Pons (tissue), 1 donor: ENCODE measurements at regions not wholly inside any gene's neighbourhood (a gene's known extent, or its start where the extent isn't known, plus 50 kb on each side); places are given as distances from the start of the nearest gene placed in this dataset.
"Not testable (repeated sequence)": the region's sequence is repeated elsewhere in the genome, so short reads cannot be mapped to it uniquely, and the experiment has no call there.

Source experiments
- DNase-seq: peaks from one replicate; pipeline ENCODE4 v3.0.0-alpha.2; 2016; ENCODE audit warnings: low spot score

DNA sequence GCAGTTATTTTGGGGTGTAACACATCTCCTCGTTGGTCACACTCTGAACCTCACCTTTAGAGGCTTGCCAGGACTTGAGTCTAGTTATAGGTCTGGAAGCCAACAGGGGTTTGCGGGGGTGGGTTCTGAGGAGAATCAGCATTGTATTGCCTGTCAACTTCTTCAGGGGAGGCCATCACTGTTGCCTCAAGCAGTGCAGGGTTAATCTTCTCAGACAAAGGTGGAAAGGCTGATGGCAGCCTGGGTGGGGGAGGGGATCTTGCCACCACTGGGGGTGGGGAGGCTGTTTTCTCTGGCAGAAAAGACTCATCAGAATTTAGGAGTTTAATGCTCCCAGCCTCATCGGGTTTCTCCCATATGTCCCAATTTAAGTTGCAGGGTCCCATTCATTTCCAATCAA lies 387.8 kb downstream of the PRR32 start:
- DNase-seq = no peak

DNA sequence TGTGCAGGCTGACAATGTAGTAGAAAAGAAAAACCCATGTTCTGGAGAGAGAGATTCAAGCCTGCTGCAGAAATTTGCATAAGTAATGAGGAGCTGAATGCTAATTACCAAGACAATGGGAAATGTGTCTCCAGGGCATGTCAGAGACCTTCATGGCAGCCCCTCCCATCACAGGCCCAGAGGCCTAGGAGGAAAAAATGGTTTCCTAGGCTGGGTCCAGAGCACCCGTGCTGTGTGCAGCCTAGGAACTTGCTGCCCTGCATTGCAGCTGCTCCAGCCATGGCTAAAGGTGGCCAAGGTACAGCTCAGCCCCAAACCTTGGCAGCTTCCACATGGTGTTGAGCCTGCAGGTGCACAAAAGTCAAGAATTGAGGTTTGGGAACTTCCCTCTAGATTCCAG lies 402.3 kb downstream of the PRR32 start:
- not testable (repeated sequence) for DNase-seq

DNA sequence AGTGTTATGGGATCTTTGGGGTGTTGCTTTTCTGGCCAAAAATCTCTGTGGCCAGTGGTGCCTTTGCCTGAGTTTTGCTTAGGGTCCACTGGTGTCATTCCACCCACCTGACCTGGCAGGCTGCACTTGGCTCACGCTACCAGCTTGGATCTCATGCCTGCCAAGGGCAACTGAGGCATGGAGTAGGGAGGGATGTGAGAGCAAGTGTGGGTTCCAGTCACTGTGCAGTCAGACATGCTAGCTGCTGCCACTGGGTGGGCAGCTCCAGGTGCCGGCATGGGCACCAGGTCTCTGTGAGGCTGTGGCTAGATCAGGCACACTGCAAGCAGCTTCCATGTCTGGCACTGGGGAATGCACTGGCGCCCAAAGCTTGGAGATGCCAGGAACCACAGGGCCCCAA lies 424.1 kb downstream of the PRR32 start:
- DNase-seq = no peak

DNA sequence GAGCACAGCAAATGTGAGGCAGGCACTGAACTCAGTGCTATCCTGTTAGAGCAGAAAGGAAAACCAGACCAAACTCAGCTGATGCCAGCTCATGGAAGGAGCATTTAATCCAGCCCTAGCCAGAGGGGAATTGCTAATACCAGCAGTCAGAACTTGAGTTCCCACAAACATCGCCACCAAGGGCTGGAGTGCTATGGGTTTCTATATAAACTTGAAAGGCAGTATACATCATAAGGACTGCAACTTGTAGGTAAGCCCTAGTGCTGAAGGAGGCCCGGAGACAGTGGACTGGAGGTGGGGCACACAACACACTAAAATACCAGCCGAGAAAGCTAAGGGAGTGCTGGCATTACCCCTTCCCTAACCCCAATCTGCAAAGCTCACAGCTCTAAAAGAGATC lies 440.2 kb downstream of the PRR32 start:
- DNase-seq = no peak

DNA sequence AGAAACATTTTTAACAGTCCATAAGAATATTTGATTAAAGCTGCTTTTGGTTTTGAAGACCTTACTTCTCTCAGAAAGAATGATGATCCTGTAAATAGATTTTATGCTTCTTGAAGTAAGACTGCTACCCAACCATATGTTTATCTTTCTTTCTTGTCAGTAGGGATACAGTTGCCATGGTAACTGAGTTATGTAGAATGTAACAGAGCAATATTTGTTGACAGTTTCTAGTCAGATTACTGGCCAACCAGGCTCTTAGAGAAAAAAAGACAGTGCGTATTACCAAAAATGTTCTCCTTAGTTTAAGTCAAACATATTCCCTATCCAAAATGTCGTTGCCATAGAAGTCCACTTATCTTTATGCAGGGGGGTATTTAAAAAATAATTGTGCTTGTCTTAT lies 456.8 kb downstream of the PRR32 start:
- DNase-seq = no peak

DNA sequence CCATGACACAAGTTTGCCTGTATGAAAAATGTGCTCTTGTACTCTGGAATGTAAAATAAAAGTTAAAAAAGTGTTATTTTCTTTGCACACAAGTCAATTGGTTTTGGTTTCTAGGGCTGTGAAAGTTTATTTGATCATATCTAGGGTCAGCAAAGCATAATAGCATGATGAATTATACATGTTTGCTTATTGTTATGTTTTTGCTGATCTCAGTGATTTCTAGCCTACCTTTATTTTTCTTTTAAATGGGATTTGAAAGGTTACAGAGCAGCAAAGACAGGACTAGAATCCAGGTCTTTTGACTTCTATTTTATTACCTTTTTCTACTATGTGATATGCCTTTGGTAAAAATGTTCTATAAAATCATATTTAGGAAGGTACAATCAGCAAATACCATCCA lies 481.0 kb downstream of the PRR32 start:
- DNase-seq = no peak

DNA sequence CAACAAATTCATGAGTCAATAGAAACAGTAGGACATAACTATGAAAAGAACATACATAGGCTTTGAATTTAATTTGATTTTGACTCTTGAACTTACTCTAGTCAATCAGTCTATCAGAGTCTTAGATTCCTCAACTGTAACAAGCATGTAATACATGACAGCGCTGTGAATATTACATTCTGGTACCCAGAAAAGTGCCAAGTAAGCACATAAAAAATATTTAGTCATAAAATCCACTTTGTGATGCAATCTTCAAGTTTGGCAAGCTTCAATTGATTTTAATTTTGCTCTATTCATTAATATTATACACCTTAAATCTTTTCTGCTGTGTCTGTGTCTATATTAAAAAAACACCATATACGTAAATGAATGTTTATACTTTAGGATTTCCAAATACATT lies 483.3 kb downstream of the PRR32 start:
- DNase-seq = no peak

DNA sequence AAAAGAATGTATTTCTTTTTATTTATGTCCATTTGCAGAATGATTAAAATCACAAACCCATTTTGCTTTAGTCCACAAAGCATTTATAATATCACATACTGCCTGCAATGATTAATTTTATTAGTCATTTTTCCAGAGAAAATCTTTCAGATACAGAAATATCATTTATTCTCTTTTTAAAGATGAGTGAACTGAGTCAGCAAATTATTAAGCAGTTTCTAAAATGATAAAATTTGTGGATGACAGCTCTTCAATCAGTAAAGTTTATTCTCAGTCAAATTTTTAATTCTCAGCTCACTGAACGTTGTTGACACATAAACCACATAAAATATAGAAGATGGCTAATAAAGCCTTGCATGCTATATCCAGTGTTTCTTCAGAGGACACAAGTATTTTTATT lies 485.5 kb downstream of the PRR32 start:
- no peak for DNase-seq

DNA sequence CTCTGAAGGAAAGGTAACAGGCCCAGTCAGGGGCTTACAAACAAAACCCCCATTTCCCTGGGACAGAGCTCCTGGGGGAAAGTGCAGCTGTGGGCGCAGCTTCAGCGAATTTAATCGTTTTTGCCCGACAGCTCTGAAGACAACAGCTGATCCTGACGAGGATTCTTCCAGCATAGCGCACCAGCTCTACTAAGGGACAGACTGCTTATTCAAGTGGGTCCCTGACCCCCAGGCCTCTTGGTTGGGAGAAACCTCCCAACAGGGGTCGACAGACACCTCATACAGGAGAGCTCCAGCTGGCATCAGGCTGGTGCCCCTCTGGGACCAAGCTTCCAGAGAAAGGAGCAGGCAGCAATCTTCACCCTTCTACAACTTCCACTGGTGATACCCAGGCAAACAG lies 486.7 kb downstream of the PRR32 start:
- no peak for DNase-seq

DNA sequence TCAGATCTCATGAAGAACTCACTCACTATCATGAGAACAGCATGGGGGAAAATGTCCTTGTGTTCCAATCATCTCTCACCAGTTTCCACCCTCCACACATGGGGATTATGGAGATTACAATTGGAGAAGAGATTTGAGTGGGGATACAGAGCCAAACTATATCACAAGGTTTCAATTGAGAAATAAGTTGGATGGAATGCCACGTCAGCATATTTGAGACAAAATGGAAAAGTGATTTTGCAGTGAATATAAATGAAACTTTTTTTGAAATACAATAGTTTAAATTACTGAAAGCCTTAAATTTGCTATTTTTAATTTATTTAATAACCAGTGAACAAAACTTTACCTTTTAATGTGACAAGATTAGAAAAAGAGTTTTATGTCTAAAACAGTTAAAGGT lies 494.1 kb downstream of the PRR32 start:
- DNase-seq = no peak

DNA sequence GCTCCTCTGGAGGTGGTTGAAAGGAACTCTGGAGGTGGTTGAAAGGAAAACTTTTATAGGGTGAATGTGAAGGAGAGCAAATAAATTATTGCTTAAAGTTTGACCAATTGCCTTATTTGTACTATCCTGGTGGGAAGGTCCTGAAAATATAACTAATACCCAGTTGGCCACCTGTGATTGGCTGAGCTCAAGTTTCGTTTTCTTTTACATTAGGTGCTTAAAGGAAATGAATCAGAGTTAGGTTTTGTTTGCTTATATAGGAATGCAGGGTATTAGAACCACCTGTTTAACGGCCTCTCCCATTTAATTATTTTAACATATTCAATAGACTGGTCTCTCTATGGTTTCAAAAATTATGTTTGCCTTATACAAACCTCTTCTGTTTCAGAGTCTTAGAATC lies 497.6 kb downstream of the PRR32 start:
- DNase-seq = no peak

DNA sequence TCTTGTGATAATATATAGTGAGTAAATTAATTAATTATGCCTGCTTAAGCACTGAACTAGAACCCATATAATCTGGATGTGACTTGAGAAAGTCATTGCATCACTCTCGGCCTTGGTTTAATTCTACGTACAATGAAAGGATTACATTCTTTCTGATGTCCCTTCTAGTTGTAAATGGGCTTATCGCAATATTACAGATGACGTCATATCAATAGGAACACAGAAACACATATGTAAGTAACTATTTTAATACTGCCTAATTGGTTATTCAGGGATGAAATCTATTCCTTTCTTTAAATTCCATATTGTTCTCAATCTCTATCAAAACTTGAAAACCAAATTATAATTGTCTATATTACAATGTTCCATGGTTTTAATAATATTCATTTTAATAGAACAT lies 504.6 kb downstream of the PRR32 start:
- no peak for DNase-seq
